Neural cell (in vitro differentiated cells): ENCODE measurements at regions not wholly inside any gene's neighbourhood (a gene's known extent, or its start where the extent isn't known, plus 50 kb on each side); places are given as distances from the start of the nearest gene placed in this dataset.

ENCODE experiments used
- H2AFZ ChIP-seq: fragments of 200-600, 300-800 bp; sonication (generic), shearing (Covaris generic); 2 replicates; pipeline ENCODE4 v1.6.0; 2014; ENCODE audit warnings: low read depth, mild to moderate bottlenecking, antibody characterized with exemption, low read length, moderate library complexity
- H3F3A ChIP-seq: fragments of 200-600 bp; shearing (Covaris generic); 2 replicates; pipeline ENCODE4 v1.6.1; 2016; ENCODE audit warnings: mild to moderate bottlenecking, moderate library complexity, mixed read lengths, antibody characterized with exemption, low read length; ENCODE audit not compliant: insufficient read depth, poor library complexity, severe bottlenecking
- H3K27ac ChIP-seq: fragments of 200-600, 300-800 bp; sonication (generic), shearing (Covaris generic); 2 replicates; pipeline ENCODE4 v1.5.1; 2014; ENCODE audit warnings: mild to moderate bottlenecking, low read length, moderate library complexity
- H3K27me3 ChIP-seq: fragments of 300-800, 200-600 bp; sonication (generic), shearing (Covaris generic); 2 replicates; pipeline ENCODE4 v1.6.0; 2014; ENCODE audit warnings: mild to moderate bottlenecking, low read depth, low read length, moderate library complexity; ENCODE audit not compliant: insufficient read depth
- H3K36me3 ChIP-seq: fragments of 300-800, 200-600 bp; sonication (generic), shearing (Covaris generic); 2 replicates; pipeline ENCODE4 v1.5.1; 2014; ENCODE audit warnings: mild to moderate bottlenecking, antibody characterized with exemption, low read length, moderate library complexity; ENCODE audit not compliant: insufficient read depth
- H3K4me2 ChIP-seq: fragments of 300-800, 200-600 bp; sonication (generic), shearing (Covaris generic); 2 replicates; pipeline ENCODE4 v1.6.0; 2014; ENCODE audit warnings: mild to moderate bottlenecking, low read length
- H3K4me3 ChIP-seq: fragments of 300-800, 200-600 bp; sonication (generic), shearing (Covaris generic); 2 replicates; pipeline ENCODE4 v1.5.1; 2014; ENCODE audit warnings: mild to moderate bottlenecking, low read length, moderate library complexity
- H3K79me2 ChIP-seq: fragments of 200-600 bp; shearing (Covaris generic); replicated peaks from 2 replicates; pipeline ENCODE4 v1.6.0; 2014; ENCODE audit warnings: mild to moderate bottlenecking, low read length, moderate library complexity; ENCODE audit not compliant: insufficient read depth
- H3K9ac ChIP-seq: fragments of 300-800, 200-600 bp; sonication (generic), shearing (Covaris generic); 2 replicates; pipeline ENCODE4 v1.6.1; 2016; ENCODE audit warnings: mild to moderate bottlenecking, low read length, mixed read lengths
- H3K9me2 ChIP-seq: fragments of 200-600 bp; shearing (Covaris generic); 2 replicates; pipeline ENCODE4 v1.6.1; 2016; ENCODE audit warnings: mild to moderate bottlenecking, low read length, mixed read lengths; ENCODE audit not compliant: insufficient read depth
- H3K9me3 ChIP-seq: fragments of 200-600, 300-800 bp; sonication (generic), shearing (Covaris generic); 2 replicates; pipeline ENCODE4 v1.6.1; 2016; ENCODE audit warnings: mild to moderate bottlenecking, mixed run types, low read length, moderate library complexity, mixed read lengths
- H4K20me1 ChIP-seq: fragments of 200-600 bp; shearing (Covaris generic); 2 replicates; pipeline ENCODE4 v1.6.1; 2016; ENCODE audit warnings: mild to moderate bottlenecking, mixed run types; ENCODE audit not compliant: insufficient read depth
- EP300 ChIP-seq: fragments of 450-650 bp; conservative IDR thresholded peaks from 2 replicates; pipeline ENCODE4 v1.6.1; 2014; ENCODE audit warnings: antibody characterized with exemption, mild to moderate bottlenecking, moderate library complexity; ENCODE audit not compliant: poor library complexity, severe bottlenecking
- EZH2 ChIP-seq: fragments of 200-600, 300-800 bp; shearing (Covaris generic), sonication (generic); IDR thresholded peaks from 2 replicates; pipeline ENCODE4 v1.6.1; 2014; ENCODE audit warnings: antibody characterized with exemption, low read length, borderline replicate concordance, mild to moderate bottlenecking; ENCODE audit not compliant: insufficient read depth, poor library complexity, severe bottlenecking
- MXI1 ChIP-seq: fragments of 450-650 bp; conservative IDR thresholded peaks from 2 replicates; pipeline ENCODE4 v1.6.1; 2014; ENCODE audit warnings: antibody characterized with exemption, mild to moderate bottlenecking; ENCODE audit not compliant: poor library complexity, severe bottlenecking
- POLR2AphosphoS5 ChIP-seq: IDR thresholded peaks from 2 replicates; pipeline ENCODE4 v1.6.1; 2012
- RAD21 ChIP-seq: fragments of 450-650 bp; conservative IDR thresholded peaks from 2 replicates; pipeline ENCODE4 v1.6.1; 2014; ENCODE audit warnings: antibody characterized with exemption, mild to moderate bottlenecking, moderate library complexity
- REST ChIP-seq: IDR thresholded peaks from 2 replicates; pipeline ENCODE4 v1.6.1; 2012; ENCODE audit warnings: borderline replicate concordance
- SMC3 ChIP-seq: fragments of 450-650 bp; conservative IDR thresholded peaks from 2 replicates; pipeline ENCODE4 v1.6.1; 2014; ENCODE audit warnings: antibody characterized with exemption, mild to moderate bottlenecking, moderate library complexity; ENCODE audit not compliant: poor library complexity
- TAF1 ChIP-seq: IDR thresholded peaks from 2 replicates; pipeline ENCODE4 v1.6.1; 2012; ENCODE audit warnings: low read depth
- TF ChIP-seq, protein P1 (sequence below): fragments of 450-650 bp; IDR thresholded peaks from 2 replicates; pipeline ENCODE4 v1.5.1; 2014; ENCODE audit warnings: antibody characterized with exemption, mild to moderate bottlenecking, moderate library complexity; ENCODE audit not compliant: poor library complexity, severe bottlenecking

- Histone ChIP-seq H3K9ac (no peak overlapping the region), H3K36me3 (no peaks in the 10 kb centered on the region), H4K20me1 (no peaks in the 10 kb centered on the region), H3K9me3 (no peaks in the 10 kb centered on the region), H2AFZ (no peak overlapping the region), H3K27ac (no peak overlapping the region), H3K4me3 (no peak overlapping the region), H3F3A (no peaks in the 10 kb centered on the region), H3K79me2 (no peaks in the 10 kb centered on the region), H3K27me3 (no peaks in the 10 kb centered on the region), H3K4me2 (no peak overlapping the region), H3K9me2 (no peaks in the 10 kb centered on the region)
- TF ChIP-seq EZH2 (no peak), RAD21 (no peak), POLR2AphosphoS5 (no peak), SMC3 (no peak)
These were observed 93.6 kb upstream of the NEO1 start for GRCh38 chr15:72958634-72959033.

- H3K9me3 ChIP-seq, result no peaks in the 10 kb centered on the region
- no peaks in the 10 kb centered on the region for H3F3A ChIP-seq
- no peak overlapping the region for H3K4me2 ChIP-seq
- H3K79me2 ChIP-seq, result no peaks in the 10 kb centered on the region
- no peak overlapping the region for H3K4me3 ChIP-seq
- TF ChIP-seq EP300, result no peak
- TF ChIP-seq, protein P1, sequence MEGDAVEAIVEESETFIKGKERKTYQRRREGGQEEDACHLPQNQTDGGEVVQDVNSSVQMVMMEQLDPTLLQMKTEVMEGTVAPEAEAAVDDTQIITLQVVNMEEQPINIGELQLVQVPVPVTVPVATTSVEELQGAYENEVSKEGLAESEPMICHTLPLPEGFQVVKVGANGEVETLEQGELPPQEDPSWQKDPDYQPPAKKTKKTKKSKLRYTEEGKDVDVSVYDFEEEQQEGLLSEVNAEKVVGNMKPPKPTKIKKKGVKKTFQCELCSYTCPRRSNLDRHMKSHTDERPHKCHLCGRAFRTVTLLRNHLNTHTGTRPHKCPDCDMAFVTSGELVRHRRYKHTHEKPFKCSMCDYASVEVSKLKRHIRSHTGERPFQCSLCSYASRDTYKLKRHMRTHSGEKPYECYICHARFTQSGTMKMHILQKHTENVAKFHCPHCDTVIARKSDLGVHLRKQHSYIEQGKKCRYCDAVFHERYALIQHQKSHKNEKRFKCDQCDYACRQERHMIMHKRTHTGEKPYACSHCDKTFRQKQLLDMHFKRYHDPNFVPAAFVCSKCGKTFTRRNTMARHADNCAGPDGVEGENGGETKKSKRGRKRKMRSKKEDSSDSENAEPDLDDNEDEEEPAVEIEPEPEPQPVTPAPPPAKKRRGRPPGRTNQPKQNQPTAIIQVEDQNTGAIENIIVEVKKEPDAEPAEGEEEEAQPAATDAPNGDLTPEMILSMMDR, result no peak
- no peak for TF ChIP-seq TAF1
- TF ChIP-seq MXI1, result no peak
- TF ChIP-seq REST, result no peak
- no peak for TF ChIP-seq POLR2AphosphoS5
- TF ChIP-seq RAD21, result no peak
- no peak for TF ChIP-seq SMC3
- no peak for TF ChIP-seq EZH2
- no peaks in the 10 kb centered on the region for H3K27me3 ChIP-seq
- H3K9ac ChIP-seq, result no peak overlapping the region
- H3K36me3 ChIP-seq, result no peaks in the 10 kb centered on the region
- H3K9me2 ChIP-seq, result no peaks in the 10 kb centered on the region
- no peak overlapping the region for H3K27ac ChIP-seq
- no peak overlapping the region for H2AFZ ChIP-seq
- H4K20me1 ChIP-seq, result no peaks in the 10 kb centered on the region
These were observed 99.0 kb upstream of the NEO1 start for GRCh38 chr15:72953306-72953705.

GRCh38 chr15:72952151-72952550 lies 100.1 kb upstream of the NEO1 start:
- no peaks in the 10 kb centered on the region for H3K9me2 ChIP-seq
- H3K27ac ChIP-seq, result no peak overlapping the region
- no peaks in the 10 kb centered on the region for H3K9me3 ChIP-seq
- H3F3A ChIP-seq, result no peaks in the 10 kb centered on the region
- H3K36me3 ChIP-seq, result no peaks in the 10 kb centered on the region
- no peak for TF ChIP-seq EZH2
- no peak for TF ChIP-seq RAD21
- no peak for TF ChIP-seq TAF1
- TF ChIP-seq POLR2AphosphoS5, result no peak
- no peak for TF ChIP-seq MXI1
- TF ChIP-seq EP300, result no peak
- no peak for TF ChIP-seq REST
- TF ChIP-seq SMC3, result no peak
- TF ChIP-seq, protein P1, result no peak
- H3K4me3 ChIP-seq, result no peak overlapping the region
- H3K4me2 ChIP-seq, result no peak overlapping the region
- H3K27me3 ChIP-seq, result no peaks in the 10 kb centered on the region
- H4K20me1 ChIP-seq, result no peaks in the 10 kb centered on the region
- no peak overlapping the region for H3K9ac ChIP-seq
- no peak overlapping the region for H2AFZ ChIP-seq
- no peaks in the 10 kb centered on the region for H3K79me2 ChIP-seq
